ENCODE measurements at regions not wholly inside any gene's neighbourhood (a gene's known extent, or its start where the extent isn't known, plus 50 kb on each side); places are given as distances from the start of the nearest gene placed in this dataset.

DNA sequence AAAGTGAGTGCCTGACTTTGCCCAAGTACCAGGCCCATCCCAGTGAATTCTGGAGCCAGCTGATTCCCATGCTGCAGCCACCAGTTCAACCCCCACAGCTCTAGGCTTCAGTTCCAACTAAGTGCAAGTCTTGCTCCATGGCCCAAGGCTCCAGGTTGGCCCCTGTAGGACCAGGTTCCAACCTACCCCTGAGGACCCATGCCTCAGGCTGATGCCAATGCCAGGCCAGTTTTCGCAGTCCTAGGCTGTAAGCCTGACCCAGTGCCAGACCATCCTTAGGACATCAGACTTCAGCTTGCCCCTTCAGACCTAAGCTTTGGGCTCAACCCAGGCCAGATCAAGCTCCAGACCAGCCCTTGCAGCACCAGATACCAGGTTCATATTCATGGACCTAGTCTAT is 352.6 kb downstream of the FSCB start:
- DNase-seq (ENCODE audit: low spot score) = no peak

DNA sequence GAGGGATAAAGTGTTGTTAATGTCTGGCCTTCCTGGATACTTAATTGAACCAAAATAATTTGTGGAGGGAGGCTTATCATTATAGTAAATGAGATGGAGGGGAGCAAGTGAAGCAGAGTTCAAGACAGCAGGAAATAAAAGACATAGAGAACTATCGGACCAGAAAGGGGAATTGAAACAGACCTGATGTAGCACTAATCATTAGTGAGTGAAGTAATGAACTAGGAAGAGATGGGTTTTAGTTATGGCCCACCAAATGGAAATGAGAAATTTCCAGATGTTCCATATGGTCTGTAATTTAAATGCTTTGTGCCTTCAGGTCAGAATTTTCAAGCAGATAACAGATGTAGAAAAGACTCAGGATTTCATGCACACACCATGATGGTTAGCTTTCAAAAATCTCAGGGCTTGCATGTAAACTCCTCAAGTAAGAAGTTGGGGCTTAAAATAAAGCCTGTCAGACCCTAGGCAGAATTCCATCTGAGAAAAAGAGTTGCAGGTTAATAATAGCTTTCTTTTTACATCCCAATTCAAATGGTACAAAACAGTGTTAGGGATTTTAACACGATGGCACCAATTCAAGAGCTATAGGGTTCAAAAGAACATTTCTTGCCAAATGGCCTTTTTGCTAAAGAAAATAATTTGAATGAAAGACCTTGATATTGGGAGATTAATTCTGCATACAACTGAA is 355.8 kb downstream of the FSCB start:
- no peak for DNase-seq (ENCODE audit: low spot score)

GRCh38 chr14:44149597-44149996 is 357.5 kb downstream of the FSCB start:
- DNase-seq (ENCODE audit: low spot score) = no peak

DNA sequence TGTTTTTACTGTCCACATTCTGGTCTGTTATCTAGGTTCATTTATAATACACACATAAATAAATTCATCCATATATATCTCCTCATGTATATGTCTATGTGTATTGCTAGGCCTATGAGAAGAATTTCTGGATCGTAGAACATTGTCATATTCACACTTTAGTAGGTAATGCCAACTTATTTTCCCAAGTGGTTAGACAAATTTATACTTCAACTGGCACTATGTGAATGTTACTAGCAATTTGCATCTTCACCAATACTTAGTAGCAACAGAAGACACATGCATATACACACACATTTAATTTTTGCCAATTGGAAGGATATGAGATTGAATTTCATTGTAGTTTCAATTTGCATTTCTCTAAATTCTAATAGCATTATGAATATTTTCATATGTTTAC is 365.1 kb downstream of the FSCB start:
- no peak for DNase-seq (ENCODE audit: low spot score)

DNA sequence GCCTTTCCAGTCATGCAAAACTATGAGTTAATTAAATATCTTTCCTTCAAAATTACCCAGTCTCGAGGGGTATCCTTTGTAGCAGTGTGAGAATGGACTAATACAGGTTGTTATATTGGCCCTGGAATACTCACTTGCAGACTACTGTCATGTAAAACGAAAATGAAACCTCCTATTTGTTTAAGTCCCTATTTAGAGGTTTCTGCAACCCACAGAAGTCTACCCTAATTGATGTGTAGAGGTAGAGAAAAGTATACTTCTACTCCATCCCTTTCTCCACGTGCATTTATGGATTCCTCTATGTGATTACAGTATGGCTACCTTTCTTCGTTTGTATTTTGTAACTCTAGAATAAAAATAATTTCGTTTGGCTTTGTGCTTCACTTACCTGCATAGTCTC is 371.1 kb downstream of the FSCB start:
- no peak for DNase-seq (ENCODE audit: low spot score)

- no peak for DNase-seq (ENCODE audit: low spot score)
These were observed 375.2 kb downstream of the FSCB start for GRCh38 chr14:44131861-44132260.

DNA sequence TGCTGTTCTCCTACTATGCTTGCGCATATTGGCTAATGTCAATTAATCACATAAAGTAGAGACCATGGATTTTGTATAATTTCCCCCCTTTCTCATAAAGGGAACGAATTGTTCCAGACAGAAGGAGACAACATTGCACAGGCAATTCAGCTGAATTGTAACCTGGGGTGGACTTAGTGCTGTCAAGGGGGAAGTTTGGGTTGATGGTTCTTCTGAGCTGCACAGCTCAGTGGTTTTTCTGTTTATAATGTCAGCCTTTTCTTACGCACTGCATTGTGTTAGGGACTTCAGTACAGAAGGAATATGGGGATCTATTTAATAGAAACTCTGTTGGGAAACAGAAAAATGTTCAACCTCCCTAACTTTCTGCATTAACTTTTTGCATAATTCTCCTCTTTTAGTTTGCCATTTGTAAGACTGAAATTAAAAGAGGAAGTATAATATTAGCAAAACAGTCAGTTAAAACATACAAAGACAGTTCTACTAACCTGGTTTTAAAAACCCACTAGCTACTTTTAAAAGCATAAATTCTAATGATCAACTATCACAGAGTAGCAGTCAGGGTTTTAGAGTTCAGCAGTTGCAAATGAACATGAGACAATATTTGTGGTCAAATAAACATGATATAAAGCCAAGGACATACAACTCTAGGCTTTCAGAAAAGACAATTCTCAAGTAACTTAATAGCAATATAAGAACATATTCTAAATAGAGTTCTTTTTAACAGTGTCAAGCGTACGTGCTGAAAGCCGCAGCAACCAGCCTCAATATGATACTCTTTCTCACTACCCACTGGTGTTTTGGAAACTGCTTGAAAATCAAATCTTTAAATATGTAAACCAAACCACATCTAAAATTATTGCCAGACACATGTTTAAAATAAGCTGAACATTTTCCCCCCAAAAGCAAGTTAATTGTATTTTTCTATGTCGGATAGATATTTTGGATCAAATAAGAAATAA is 393.0 kb downstream of the FSCB start:
- DNase-seq (ENCODE audit: low spot score) = no peak

GRCh38 chr14:44112774-44113460 is 394.2 kb downstream of the FSCB start:
- no peak for DNase-seq (ENCODE audit: low spot score)

- no peak for DNase-seq (ENCODE audit: low spot score)
These were observed 398.0 kb downstream of the FSCB start for GRCh38 chr14:44109036-44109435.

GRCh38 chr14:44108601-44109000 is 398.5 kb downstream of the FSCB start:
- no peak for DNase-seq (ENCODE audit: low spot score)

- DNase-seq (ENCODE audit: low spot score) = no peak
These were observed 399.9 kb downstream of the FSCB start for GRCh38 chr14:44107156-44107555.

GRCh38 chr14:44099743-44100488 is 407.2 kb downstream of the FSCB start:
- DNase-seq (ENCODE audit: low spot score) = no peak

DNA sequence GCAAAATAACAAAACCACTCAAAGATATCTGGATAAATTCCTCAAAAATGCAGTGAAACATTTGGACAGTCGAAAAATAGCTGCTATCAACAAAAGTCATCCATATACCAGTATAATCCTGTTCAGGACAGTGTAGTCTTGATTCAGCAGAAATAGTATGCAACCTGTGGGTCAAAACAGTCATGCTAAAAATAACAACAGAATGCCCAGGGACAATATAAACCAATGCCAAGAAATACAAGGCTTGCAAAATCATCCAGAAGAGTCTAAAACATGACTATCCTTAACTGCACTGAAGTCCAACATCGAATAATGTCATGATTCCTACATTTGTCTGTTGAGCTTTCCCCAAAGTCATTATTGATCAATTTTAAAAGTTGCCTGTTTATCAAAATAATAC is 425.9 kb downstream of the FSCB start:
- DNase-seq (ENCODE audit: low spot score) = no peak

DNA sequence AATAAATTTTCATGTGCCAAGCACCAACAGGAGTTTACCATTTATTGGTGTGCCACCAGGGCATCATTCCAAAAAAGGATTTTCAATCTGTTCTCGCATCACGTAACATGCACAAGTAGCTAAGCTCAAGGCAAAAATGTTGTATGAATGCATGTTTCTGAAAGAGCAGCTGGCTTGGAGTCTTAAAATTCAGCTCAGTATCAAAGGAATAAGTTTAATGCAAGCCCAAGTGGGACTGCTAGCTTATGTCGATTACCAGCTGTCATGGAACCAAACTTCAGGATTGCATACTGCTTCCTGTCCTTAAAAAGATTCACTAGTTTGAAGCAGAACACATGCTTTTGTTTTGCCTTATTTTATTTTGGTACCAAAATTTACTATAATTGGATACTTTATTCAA is 437.0 kb downstream of the FSCB start:
- no peak for DNase-seq (ENCODE audit: low spot score)

- DNase-seq (ENCODE audit: low spot score) = no peak
These were observed 453.7 kb downstream of the FSCB start for GRCh38 chr14:44053422-44053821.

- no peak for DNase-seq (ENCODE audit: low spot score)
These were observed 465.4 kb downstream of the FSCB start for GRCh38 chr14:44041700-44042099.

- no peak for DNase-seq (ENCODE audit: low spot score)
These were observed 466.5 kb downstream of the FSCB start for GRCh38 chr14:44040561-44040960.

DNA sequence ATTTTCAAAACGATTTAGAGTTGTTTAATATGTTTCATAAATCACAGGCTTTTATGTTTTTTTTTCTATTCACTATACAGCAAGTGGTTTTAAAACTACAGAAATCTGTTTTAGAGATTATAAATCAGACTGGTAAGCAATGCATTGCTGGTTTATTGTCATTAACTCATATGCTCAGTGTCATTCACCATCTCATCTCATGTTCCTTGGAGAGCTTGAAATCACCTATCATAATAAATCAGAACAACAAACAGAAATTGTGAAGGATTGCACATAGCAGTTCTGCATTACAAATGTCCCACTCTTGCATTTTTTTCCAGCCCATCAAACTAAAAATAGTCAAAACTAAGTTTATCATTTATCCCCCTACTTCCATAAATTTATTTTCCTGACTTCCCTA is 470.8 kb downstream of the FSCB start:
- no peak for DNase-seq (ENCODE audit: low spot score)

DNA sequence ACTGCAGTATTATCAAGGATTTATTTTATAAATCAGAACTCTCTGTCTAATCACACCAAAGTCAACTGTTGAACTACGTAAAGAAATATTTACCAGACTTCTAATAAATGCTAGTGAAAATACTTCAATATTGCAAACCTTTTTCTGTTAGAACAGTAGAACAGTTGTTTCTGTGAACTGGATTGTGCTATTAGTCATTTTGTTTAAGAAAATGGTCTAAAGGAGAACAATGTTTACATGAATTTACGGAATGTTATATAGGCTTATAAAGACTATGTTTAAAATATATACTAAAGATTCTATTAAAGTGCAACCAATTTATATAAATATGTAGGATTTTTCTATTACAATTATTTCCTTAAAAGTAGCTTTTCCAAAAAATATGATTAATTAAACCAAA is 471.4 kb downstream of the FSCB start:
- no peak for DNase-seq (ENCODE audit: low spot score)

- DNase-seq (ENCODE audit: low spot score) = no peak
These were observed 476.2 kb downstream of the FSCB start for GRCh38 chr14:44030831-44031383.

GRCh38 chr14:44029933-44030332 is 477.1 kb downstream of the FSCB start:
- DNase-seq (ENCODE audit: low spot score) = no peak
